ENCODE measurements at regions not wholly inside any gene's neighbourhood (a gene's known extent, or its start where the extent isn't known, plus 50 kb on each side); places are given as distances from the start of the nearest gene placed in this dataset.

- TF ChIP-seq, protein P1, sequence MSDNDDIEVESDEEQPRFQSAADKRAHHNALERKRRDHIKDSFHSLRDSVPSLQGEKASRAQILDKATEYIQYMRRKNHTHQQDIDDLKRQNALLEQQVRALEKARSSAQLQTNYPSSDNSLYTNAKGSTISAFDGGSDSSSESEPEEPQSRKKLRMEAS (IDR thresholded peaks at IDR 0.05; ENCODE audit: insufficient read depth, insufficient read length) = no peak
- TF ChIP-seq MYC (IDR thresholded peaks at IDR 0.05; ENCODE audit: low read depth, low read length) (no peak), CTCF (IDR thresholded peaks at IDR 0.05; ENCODE audit: extremely low read depth in 1 of 2, insufficient read depth in 1 of 2, low read depth in 1 of 2, low read length in 2 of 2) (no peak), EZH2 (IDR thresholded peaks at IDR 0.05; ENCODE audit: borderline replicate concordance, low read depth, low read length, severe bottlenecking) (no peak), POLR2A (IDR thresholded peaks at IDR 0.05; ENCODE audit: low read depth, low read length) (no peak)
Observed at GRCh38 chr14:58828298-58828697, 190.5 kb downstream of the DACT1 start.
